ENCODE measurements at regions not wholly inside any gene's neighbourhood (a gene's known extent, or its start where the extent isn't known, plus 50 kb on each side); places are given as distances from the start of the nearest gene placed in this dataset.
"Not testable (repeated sequence)": the region's sequence is repeated elsewhere in the genome, so short reads cannot be mapped to it uniquely, and the experiment has no call there.

- H3K27me3 Mint-ChIP-seq = no peaks in the 10 kb centered on the region
- no peaks in the 10 kb centered on the region for H3K9me3 Mint-ChIP-seq (ENCODE audit: low read depth)
- no peak overlapping the region for H3K27ac Mint-ChIP-seq
- H3K36me3 Mint-ChIP-seq = no peaks in the 10 kb centered on the region
- H3K4me3 Mint-ChIP-seq = no peak overlapping the region
- no peaks in the 10 kb centered on the region for H3K4me1 Mint-ChIP-seq (ENCODE audit: low read depth)
These were observed 338.2 kb upstream of the ATP10A start for GRCh38 chr15:26201177-26201858.

- Mint-ChIP-seq H3K4me3 (no peak overlapping the region), H3K4me1 (ENCODE audit: low read depth) (no peaks in the 10 kb centered on the region), H3K36me3 (no peaks in the 10 kb centered on the region), H3K9me3 (ENCODE audit: low read depth) (no peaks in the 10 kb centered on the region), H3K27ac (no peak overlapping the region), H3K27me3 (no peaks in the 10 kb centered on the region)
These were observed 337.3 kb upstream of the ATP10A start for GRCh38 chr15:26200427-26200826.

- Mint-ChIP-seq H3K4me3 (no peak overlapping the region), H3K4me1 (ENCODE audit: low read depth) (no peaks in the 10 kb centered on the region), H3K27ac (no peak overlapping the region), H3K36me3 (no peaks in the 10 kb centered on the region), H3K9me3 (ENCODE audit: low read depth) (no peaks in the 10 kb centered on the region), H3K27me3 (no peaks in the 10 kb centered on the region)
These were observed 334.6 kb upstream of the ATP10A start for GRCh38 chr15:26197719-26198118.

- Mint-ChIP-seq H3K9me3 (ENCODE audit: low read depth) (no peaks in the 10 kb centered on the region), H3K4me1 (ENCODE audit: low read depth) (no peaks in the 10 kb centered on the region), H3K27ac (no peak overlapping the region), H3K4me3 (no peak overlapping the region), H3K36me3 (no peaks in the 10 kb centered on the region), H3K27me3 (no peaks in the 10 kb centered on the region)
These were observed 333.9 kb upstream of the ATP10A start for GRCh38 chr15:26197060-26197459.

GRCh38 chr15:26191193-26191592, 328.1 kb upstream of the ATP10A start:
- H3K36me3 Mint-ChIP-seq = no peaks in the 10 kb centered on the region
- no peak overlapping the region for H3K27ac Mint-ChIP-seq
- no peaks in the 10 kb centered on the region for H3K27me3 Mint-ChIP-seq
- H3K4me3 Mint-ChIP-seq = no peak overlapping the region
- no peaks in the 10 kb centered on the region for H3K9me3 Mint-ChIP-seq (ENCODE audit: low read depth)
- H3K4me1 Mint-ChIP-seq (ENCODE audit: low read depth) = no peaks in the 10 kb centered on the region

GRCh38 chr15:26186138-26186537, 323.0 kb upstream of the ATP10A start:
- H3K9me3 Mint-ChIP-seq (ENCODE audit: low read depth); H3K27ac Mint-ChIP-seq; H3K36me3 Mint-ChIP-seq; H3K27me3 Mint-ChIP-seq; H3K4me1 Mint-ChIP-seq (ENCODE audit: low read depth); H3K4me3 Mint-ChIP-seq: not testable (repeated sequence)

GRCh38 chr15:26182441-26182840, 319.3 kb upstream of the ATP10A start:
- no peaks in the 10 kb centered on the region for H3K9me3 Mint-ChIP-seq (ENCODE audit: low read depth)
- no peaks in the 10 kb centered on the region for H3K36me3 Mint-ChIP-seq
- H3K27ac Mint-ChIP-seq = no peak overlapping the region
- H3K4me1 Mint-ChIP-seq (ENCODE audit: low read depth) = no peaks in the 10 kb centered on the region
- peaks cover 3% of the 10 kb centered on the region for H3K27me3 Mint-ChIP-seq
- no peak overlapping the region for H3K4me3 Mint-ChIP-seq

GRCh38 chr15:26179906-26180305, 316.8 kb upstream of the ATP10A start:
- no peaks in the 10 kb centered on the region for H3K36me3 Mint-ChIP-seq
- H3K9me3 Mint-ChIP-seq (ENCODE audit: low read depth) = no peaks in the 10 kb centered on the region
- H3K4me1 Mint-ChIP-seq (ENCODE audit: low read depth) = no peaks in the 10 kb centered on the region
- no peak overlapping the region for H3K27ac Mint-ChIP-seq
- H3K27me3 Mint-ChIP-seq = peaks cover 3% of the 10 kb centered on the region
- no peak overlapping the region for H3K4me3 Mint-ChIP-seq

- Mint-ChIP-seq H3K36me3 (no peaks in the 10 kb centered on the region), H3K27ac (no peak overlapping the region), H3K9me3 (ENCODE audit: low read depth) (no peaks in the 10 kb centered on the region), H3K4me3 (no peak overlapping the region), H3K27me3 (peaks cover 3% of the 10 kb centered on the region), H3K4me1 (ENCODE audit: low read depth) (no peaks in the 10 kb centered on the region)
These were observed 315.6 kb upstream of the ATP10A start for GRCh38 chr15:26178640-26179220.

GRCh38 chr15:26177816-26178215, 314.7 kb upstream of the ATP10A start:
- no peak overlapping the region for H3K27ac Mint-ChIP-seq
- H3K4me1 Mint-ChIP-seq (ENCODE audit: low read depth) = no peaks in the 10 kb centered on the region
- peaks cover 3% of the 10 kb centered on the region for H3K27me3 Mint-ChIP-seq
- H3K36me3 Mint-ChIP-seq = no peaks in the 10 kb centered on the region
- no peak overlapping the region for H3K4me3 Mint-ChIP-seq
- H3K9me3 Mint-ChIP-seq (ENCODE audit: low read depth) = no peaks in the 10 kb centered on the region

GRCh38 chr15:26176831-26177230, 313.7 kb upstream of the ATP10A start:
- H3K27me3 Mint-ChIP-seq = no peaks in the 10 kb centered on the region
- H3K4me3 Mint-ChIP-seq = no peak overlapping the region
- H3K36me3 Mint-ChIP-seq = no peaks in the 10 kb centered on the region
- H3K9me3 Mint-ChIP-seq (ENCODE audit: low read depth) = no peaks in the 10 kb centered on the region
- H3K4me1 Mint-ChIP-seq (ENCODE audit: low read depth) = no peaks in the 10 kb centered on the region
- H3K27ac Mint-ChIP-seq = no peak overlapping the region

GRCh38 chr15:26171266-26171665, 308.1 kb upstream of the ATP10A start:
- H3K27me3 Mint-ChIP-seq = no peaks in the 10 kb centered on the region
- H3K4me1 Mint-ChIP-seq (ENCODE audit: low read depth) = no peaks in the 10 kb centered on the region
- no peak overlapping the region for H3K4me3 Mint-ChIP-seq
- no peaks in the 10 kb centered on the region for H3K36me3 Mint-ChIP-seq
- no peaks in the 10 kb centered on the region for H3K9me3 Mint-ChIP-seq (ENCODE audit: low read depth)
- H3K27ac Mint-ChIP-seq = no peak overlapping the region

GRCh38 chr15:26166429-26166828, 303.3 kb upstream of the ATP10A start:
- Mint-ChIP-seq H3K9me3 (ENCODE audit: low read depth) (no peaks in the 10 kb centered on the region), H3K4me3 (no peak overlapping the region), H3K4me1 (ENCODE audit: low read depth) (no peaks in the 10 kb centered on the region), H3K27me3 (peaks cover 10% of the 10 kb centered on the region), H3K27ac (no peak overlapping the region), H3K36me3 (no peaks in the 10 kb centered on the region)

- no peak overlapping the region for H3K27ac Mint-ChIP-seq
- H3K36me3 Mint-ChIP-seq = no peaks in the 10 kb centered on the region
- peaks cover 14% of the 10 kb centered on the region for H3K27me3 Mint-ChIP-seq
- no peak overlapping the region for H3K4me3 Mint-ChIP-seq
- no peaks in the 10 kb centered on the region for H3K9me3 Mint-ChIP-seq (ENCODE audit: low read depth)
- H3K4me1 Mint-ChIP-seq (ENCODE audit: low read depth) = no peaks in the 10 kb centered on the region
These were observed 302.4 kb upstream of the ATP10A start for GRCh38 chr15:26165546-26165945.

GRCh38 chr15:26160343-26160742, 297.2 kb upstream of the ATP10A start:
- no peaks in the 10 kb centered on the region for H3K4me1 Mint-ChIP-seq (ENCODE audit: low read depth)
- no peak overlapping the region for H3K27ac Mint-ChIP-seq
- no peaks in the 10 kb centered on the region for H3K36me3 Mint-ChIP-seq
- no peaks in the 10 kb centered on the region for H3K9me3 Mint-ChIP-seq (ENCODE audit: low read depth)
- peaks cover 14% of the 10 kb centered on the region for H3K27me3 Mint-ChIP-seq
- H3K4me3 Mint-ChIP-seq = no peak overlapping the region

- no peaks in the 10 kb centered on the region for H3K4me1 Mint-ChIP-seq (ENCODE audit: low read depth)
- H3K4me3 Mint-ChIP-seq = no peak overlapping the region
- no peaks in the 10 kb centered on the region for H3K36me3 Mint-ChIP-seq
These were observed 295.0 kb upstream of the ATP10A start for GRCh38 chr15:26158176-26158575.

More at GRCh38 chr15:26158176-26158575, 295.0 kb upstream of the ATP10A start:
- H3K9me3 Mint-ChIP-seq (ENCODE audit: low read depth) = peaks cover 11% of the 10 kb centered on the region
- H3K27me3 Mint-ChIP-seq = peaks cover 21% of the 10 kb centered on the region
- H3K27ac Mint-ChIP-seq = no peak overlapping the region

All from activated naive CD8-positive, alpha-beta T cell (primary cell).